Vagina (tissue), 2 donors: ENCODE measurements at regions not wholly inside any gene's neighbourhood (a gene's known extent, or its start where the extent isn't known, plus 50 kb on each side); places are given as distances from the start of the nearest gene placed in this dataset.

ENCODE experiments used
- DNase-seq, 2 donors: peaks; one replicate each; pipeline ENCODE4 v3.0.0-alpha.2; 2017; ENCODE audit errors: extremely low spot score in 2 of 2
- H3K27ac ChIP-seq: fragments of 200-600 bp; sonication (generic); one replicate; pipeline ENCODE4 v1.5.1; 2019
- H3K27me3 ChIP-seq: fragments of 200-600 bp; sonication (generic); one replicate; pipeline ENCODE4 v1.5.1; 2019
- H3K36me3 ChIP-seq, 2 donors: fragments of 200-600 bp; sonication (generic); one replicate each; pipeline ENCODE4 v1.5.1; 2017 to 2019
- H3K4me1 ChIP-seq: fragments of 200-600 bp; sonication (generic); one replicate; pipeline ENCODE4 v1.5.1; 2019
- H3K4me3 ChIP-seq, 2 donors: fragments of 200-600 bp; sonication (generic); 1 replicate in 1 of 2; 2 replicates in 1 of 2; pipeline ENCODE4 v1.5.1; 2016 to 2019
- H3K9me3 ChIP-seq: fragments of 200-600 bp; sonication (generic); one replicate; pipeline ENCODE4 v1.5.1; 2019
- CTCF ChIP-seq, 3 experiments: fragments of 450-650 bp in 2 of 3; fragments of 200-600 bp in 1 of 3; sonication (generic) in 1 of 3; IDR thresholded peaks; one replicate each; pipeline ENCODE4 v1.5.1; 2017 to 2019; ENCODE audit warnings: antibody characterized with exemption in 3 of 3, mild to moderate bottlenecking in 2 of 3, moderate library complexity in 2 of 3
- POLR2A ChIP-seq, 2 donors: fragments of 450-650 bp; IDR thresholded peaks; one replicate each; pipeline ENCODE4 v1.6.1; 2017; ENCODE audit warnings: antibody characterized with exemption in 2 of 2, mild to moderate bottlenecking in 2 of 2, moderate library complexity in 2 of 2
- POLR2AphosphoS5 ChIP-seq, 2 donors: sonication (generic); formaldehyde crosslinking; IDR thresholded peaks; one replicate each; pipeline ENCODE4 v1.9.0; 2017; ENCODE audit warnings: antibody characterized with exemption in 2 of 2, mild to moderate bottlenecking in 2 of 2, low read depth in 1 of 2; ENCODE audit not compliant: insufficient read depth in 1 of 2
- intact Hi-C: fragments of 100-400 bp; cut with DNase I; formaldehyde crosslinking; loops from one replicate; pipeline ENCODE4 v1.15.1; 2023

- Histone ChIP-seq H3K4me3 (no peak overlapping the region), H3K4me1 (no peaks in the 10 kb centered on the region), H3K36me3 (no peaks in the 10 kb centered on the region), H3K27me3 (no peaks in the 10 kb centered on the region), H3K27ac (no peak overlapping the region), H3K9me3 (no peaks in the 10 kb centered on the region)
- no peak for DNase-seq
- TF ChIP-seq POLR2A (IDR thresholded peaks at IDR 0.05) (no peak), POLR2AphosphoS5 (IDR thresholded peaks at IDR 0.05; ENCODE audit: insufficient read depth in 1 of 2, low read depth in 1 of 2) (no peak), CTCF (IDR thresholded peaks at IDR 0.05) (no peak)
- intact Hi-C loops, result no loop called here
Observed at GRCh38 chr7:52537051-52537450, 498.4 kb upstream of the POM121L12 start.

GRCh38 chr7:52525772-52526341 lies 509.6 kb upstream of the POM121L12 start:
- Histone ChIP-seq H3K9me3 (no peaks in the 10 kb centered on the region), H3K36me3 (no peaks in the 10 kb centered on the region), H3K4me1 (no peaks in the 10 kb centered on the region), H3K27me3 (no peaks in the 10 kb centered on the region), H3K27ac (no peak overlapping the region), H3K4me3 (no peak overlapping the region)
- DNase-seq, result no peak
- no peak for TF ChIP-seq POLR2AphosphoS5 (IDR thresholded peaks at IDR 0.05; ENCODE audit: insufficient read depth in 1 of 2, low read depth in 1 of 2)
- TF ChIP-seq CTCF (IDR thresholded peaks at IDR 0.05), result no peak
- no peak for TF ChIP-seq POLR2A (IDR thresholded peaks at IDR 0.05)
- intact Hi-C loops, result no loop called here

- no peaks in the 10 kb centered on the region for H3K36me3 ChIP-seq
- no peak for TF ChIP-seq CTCF (IDR thresholded peaks at IDR 0.05)
- TF ChIP-seq POLR2AphosphoS5 (IDR thresholded peaks at IDR 0.05; ENCODE audit: insufficient read depth in 1 of 2, low read depth in 1 of 2), result no peak
- TF ChIP-seq POLR2A (IDR thresholded peaks at IDR 0.05), result no peak
- H3K9me3 ChIP-seq, result no peaks in the 10 kb centered on the region
- intact Hi-C loops, result no loop called here
- DNase-seq, result no peak
- no peak overlapping the region for H3K27ac ChIP-seq
- no peaks in the 10 kb centered on the region for H3K27me3 ChIP-seq
- no peak overlapping the region for H3K4me3 ChIP-seq
- no peaks in the 10 kb centered on the region for H3K4me1 ChIP-seq
Observed at GRCh38 chr7:52518869-52519268, 516.6 kb upstream of the POM121L12 start.

- Histone ChIP-seq H3K27me3 (no peaks in the 10 kb centered on the region), H3K27ac (no peak overlapping the region), H3K9me3 (no peaks in the 10 kb centered on the region), H3K4me1 (no peaks in the 10 kb centered on the region), H3K4me3 (no peak overlapping the region), H3K36me3 (no peaks in the 10 kb centered on the region)
- TF ChIP-seq CTCF (IDR thresholded peaks at IDR 0.05) (no peak), POLR2AphosphoS5 (IDR thresholded peaks at IDR 0.05; ENCODE audit: insufficient read depth in 1 of 2, low read depth in 1 of 2) (no peak), POLR2A (IDR thresholded peaks at IDR 0.05) (no peak)
- intact Hi-C loops, result no loop called here
- no peak for DNase-seq
Observed at GRCh38 chr7:52512656-52513055, 522.8 kb upstream of the POM121L12 start.

- H3K27ac ChIP-seq, result no peak overlapping the region
- no peaks in the 10 kb centered on the region for H3K4me1 ChIP-seq
- no peak for DNase-seq
- H3K27me3 ChIP-seq, result no peaks in the 10 kb centered on the region
- no peak for TF ChIP-seq POLR2A (IDR thresholded peaks at IDR 0.05)
- TF ChIP-seq CTCF (IDR thresholded peaks at IDR 0.05), result no peak
- no peaks in the 10 kb centered on the region for H3K36me3 ChIP-seq
- no peaks in the 10 kb centered on the region for H3K9me3 ChIP-seq
- H3K4me3 ChIP-seq, result no peak overlapping the region
- intact Hi-C loops, result no loop called here
Observed at GRCh38 chr7:52507546-52508255, 527.7 kb upstream of the POM121L12 start.
